ENCODE measurements at regions not wholly inside any gene's neighbourhood (a gene's known extent, or its start where the extent isn't known, plus 50 kb on each side); places are given as distances from the start of the nearest gene placed in this dataset.

DNA sequence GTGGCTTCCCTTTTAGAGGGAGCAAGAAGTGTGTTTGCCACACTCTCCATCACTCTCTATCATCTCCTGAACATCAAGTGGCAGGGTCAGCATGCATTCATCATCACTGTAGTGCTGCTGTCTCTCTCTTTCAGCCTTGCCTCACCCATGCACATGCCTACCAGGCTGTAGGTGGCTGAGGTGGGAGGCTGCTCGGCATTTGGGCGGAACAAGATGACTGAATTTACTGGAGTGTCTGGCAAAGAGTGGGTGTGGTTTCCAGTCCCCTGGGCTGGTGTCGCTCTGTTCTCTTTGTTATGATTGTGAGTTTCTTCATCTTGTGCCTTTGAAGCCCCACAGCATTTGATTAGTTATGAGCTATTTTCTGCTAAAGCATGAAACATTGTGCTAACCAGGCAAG lies 541.9 kb upstream of the EEF2KMT start:
- TF ChIP-seq, protein P1, sequence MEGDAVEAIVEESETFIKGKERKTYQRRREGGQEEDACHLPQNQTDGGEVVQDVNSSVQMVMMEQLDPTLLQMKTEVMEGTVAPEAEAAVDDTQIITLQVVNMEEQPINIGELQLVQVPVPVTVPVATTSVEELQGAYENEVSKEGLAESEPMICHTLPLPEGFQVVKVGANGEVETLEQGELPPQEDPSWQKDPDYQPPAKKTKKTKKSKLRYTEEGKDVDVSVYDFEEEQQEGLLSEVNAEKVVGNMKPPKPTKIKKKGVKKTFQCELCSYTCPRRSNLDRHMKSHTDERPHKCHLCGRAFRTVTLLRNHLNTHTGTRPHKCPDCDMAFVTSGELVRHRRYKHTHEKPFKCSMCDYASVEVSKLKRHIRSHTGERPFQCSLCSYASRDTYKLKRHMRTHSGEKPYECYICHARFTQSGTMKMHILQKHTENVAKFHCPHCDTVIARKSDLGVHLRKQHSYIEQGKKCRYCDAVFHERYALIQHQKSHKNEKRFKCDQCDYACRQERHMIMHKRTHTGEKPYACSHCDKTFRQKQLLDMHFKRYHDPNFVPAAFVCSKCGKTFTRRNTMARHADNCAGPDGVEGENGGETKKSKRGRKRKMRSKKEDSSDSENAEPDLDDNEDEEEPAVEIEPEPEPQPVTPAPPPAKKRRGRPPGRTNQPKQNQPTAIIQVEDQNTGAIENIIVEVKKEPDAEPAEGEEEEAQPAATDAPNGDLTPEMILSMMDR (conservative IDR thresholded peaks at IDR 0.05; ENCODE audit: low read depth, low read length): no peak
- TF ChIP-seq EZH2 (IDR thresholded peaks at IDR 0.05; ENCODE audit: low read length, unreplicated experiment): no peak
